ENCODE measurements at regions not wholly inside any gene's neighbourhood (a gene's known extent, or its start where the extent isn't known, plus 50 kb on each side); places are given as distances from the start of the nearest gene placed in this dataset.

- Mint-ChIP-seq H3K9me3 (no peaks in the 10 kb centered on the region), H3K36me3 (no peaks in the 10 kb centered on the region), H3K27ac (no peak overlapping the region), H3K4me1 (ENCODE audit: unreplicated experiment) (no peaks in the 10 kb centered on the region), H3K27me3 (no peaks in the 10 kb centered on the region), H3K4me3 (no peak overlapping the region)
- DNase-seq (ENCODE audit: extremely low spot score, unreplicated experiment): no peak
- TF ChIP-seq CTCF (conservative IDR thresholded peaks at IDR 0.05): no peak
Measured at GRCh38 chr6:95489185-95489863, 88.0 kb upstream of the MANEA start.

GRCh38 chr6:95496769-95497426 lies 80.4 kb upstream of the MANEA start:
- Mint-ChIP-seq H3K36me3 (no peaks in the 10 kb centered on the region), H3K27me3 (no peaks in the 10 kb centered on the region), H3K27ac (no peak overlapping the region), H3K9me3 (no peaks in the 10 kb centered on the region), H3K4me1 (ENCODE audit: unreplicated experiment) (peaks cover 5% of the 10 kb centered on the region), H3K4me3 (no peak overlapping the region)
- no peak for DNase-seq (ENCODE audit: extremely low spot score, unreplicated experiment)
- TF ChIP-seq CTCF (conservative IDR thresholded peaks at IDR 0.05): no peak

- Mint-ChIP-seq H3K27ac (no peak overlapping the region), H3K27me3 (no peaks in the 10 kb centered on the region), H3K9me3 (peaks cover 7% of the 10 kb centered on the region), H3K4me1 (ENCODE audit: unreplicated experiment) (peaks cover 5% of the 10 kb centered on the region), H3K4me3 (no peak overlapping the region), H3K36me3 (no peaks in the 10 kb centered on the region)
- no peak for DNase-seq (ENCODE audit: extremely low spot score, unreplicated experiment)
- TF ChIP-seq CTCF (conservative IDR thresholded peaks at IDR 0.05): no peak
Measured at GRCh38 chr6:95501032-95501904, 76.1 kb upstream of the MANEA start.

GRCh38 chr6:95503568-95503967 lies 73.8 kb upstream of the MANEA start:
- DNase-seq (ENCODE audit: extremely low spot score, unreplicated experiment): no peak
- Mint-ChIP-seq H3K9me3 (peaks cover 7% of the 10 kb centered on the region), H3K4me3 (no peak overlapping the region), H3K27me3 (no peaks in the 10 kb centered on the region), H3K27ac (no peak overlapping the region), H3K36me3 (no peaks in the 10 kb centered on the region), H3K4me1 (ENCODE audit: unreplicated experiment) (peaks cover 5% of the 10 kb centered on the region)
- TF ChIP-seq CTCF (conservative IDR thresholded peaks at IDR 0.05): no peak

- H3K4me1 Mint-ChIP-seq (ENCODE audit: unreplicated experiment): no peaks in the 10 kb centered on the region
- H3K4me3 Mint-ChIP-seq: no peak overlapping the region
Measured at GRCh38 chr6:95511404-95511803, 65.9 kb upstream of the MANEA start.

More at GRCh38 chr6:95511404-95511803, 65.9 kb upstream of the MANEA start:
- no peak for DNase-seq (ENCODE audit: extremely low spot score, unreplicated experiment)
- no peaks in the 10 kb centered on the region for H3K36me3 Mint-ChIP-seq
- H3K9me3 Mint-ChIP-seq: no peaks in the 10 kb centered on the region
- TF ChIP-seq CTCF (conservative IDR thresholded peaks at IDR 0.05): no peak
- no peak overlapping the region for H3K27ac Mint-ChIP-seq
- H3K27me3 Mint-ChIP-seq: no peaks in the 10 kb centered on the region

Measured in type B pancreatic cell (in vitro differentiated cells).